SU-DHL-6 (cell line): ENCODE measurements at regions not wholly inside any gene's neighbourhood (a gene's known extent, or its start where the extent isn't known, plus 50 kb on each side); places are given as distances from the start of the nearest gene placed in this dataset.

Experiments
- CTCF ChIP-seq: fragments of 200-600 bp; sonication (generic); IDR thresholded peaks from one replicate; pipeline ENCODE4 v1.5.1; 2017; ENCODE audit warnings: antibody characterized with exemption, mild to moderate bottlenecking, low read length, moderate library complexity; ENCODE audit not compliant: insufficient read depth, poor library complexity, severe bottlenecking
- EZH2phosphoT487 ChIP-seq: fragments of 200-600 bp; sonication (generic), shearing (Covaris generic); conservative IDR thresholded peaks from 2 replicates; pipeline ENCODE4 v1.6.1; 2018; ENCODE audit warnings: mild to moderate bottlenecking, antibody characterized with exemption, low read length, moderate library complexity, mixed read lengths

- no peak for TF ChIP-seq CTCF
- no peak for TF ChIP-seq EZH2phosphoT487
Observed at GRCh38 chr19:29040951-29041350, 172.0 kb downstream of the UQCRFS1 start.
